Gastrocnemius medialis (tissue), 4 donors: ENCODE measurements at regions not wholly inside any gene's neighbourhood (a gene's known extent, or its start where the extent isn't known, plus 50 kb on each side); places are given as distances from the start of the nearest gene placed in this dataset.

ENCODE experiments used
- CTCF ChIP-seq, 5 experiments: fragments of 450-650 bp in 3 of 5; fragments of 200-600 bp in 2 of 5; sonication (generic) in 2 of 5; IDR thresholded peaks in 4 of 5; conservative IDR thresholded peaks in 1 of 5; 1 replicate in 4 of 5; 2 replicates in 1 of 5; pipeline ENCODE4 v1.5.1; 2016 to 2019; ENCODE audit warnings: antibody characterized with exemption in 5 of 5, mild to moderate bottlenecking in 3 of 5, moderate library complexity in 3 of 5
- POLR2A ChIP-seq, 2 donors: fragments of 450-650 bp; IDR thresholded peaks; one replicate each; pipeline ENCODE4 v1.6.1; 2017; ENCODE audit warnings: antibody characterized with exemption in 2 of 2, mild to moderate bottlenecking in 2 of 2, moderate library complexity in 2 of 2

GRCh38 chr10:76657337-76658012 is 980.1 kb downstream of the KCNMA1 start:
- TF ChIP-seq CTCF (IDR thresholded peaks at IDR 0.05 in 4 of 5, conservative IDR thresholded peaks at IDR 0.05 in 1 of 5): no peak
- no peak for TF ChIP-seq POLR2A (IDR thresholded peaks at IDR 0.05)
